B cell (primary cell): ENCODE measurements at regions not wholly inside any gene's neighbourhood (a gene's known extent, or its start where the extent isn't known, plus 50 kb on each side); places are given as distances from the start of the nearest gene placed in this dataset.

Source experiments
- CTCF ChIP-seq: fragments of 200-600 bp; IDR thresholded peaks from one replicate; pipeline ENCODE4 v1.8.0; 2022; ENCODE audit warnings: antibody characterized with exemption, mild to moderate bottlenecking
- EZH2 ChIP-seq: IDR thresholded peaks from 2 replicates; pipeline ENCODE4 v1.6.1; 2012; ENCODE audit warnings: borderline replicate concordance, low read depth, mild to moderate bottlenecking, moderate library complexity, low read length; ENCODE audit not compliant: insufficient read depth, poor library complexity, severe bottlenecking

- TF ChIP-seq CTCF (no peak), EZH2 (no peak)
Observed at GRCh38 chr2:54042341-54042740, 71.5 kb upstream of the PSME4 start.
